ENCODE measurements at regions not wholly inside any gene's neighbourhood (a gene's known extent, or its start where the extent isn't known, plus 50 kb on each side); places are given as distances from the start of the nearest gene placed in this dataset.
"Not testable (repeated sequence)": the region's sequence is repeated elsewhere in the genome, so short reads cannot be mapped to it uniquely, and the experiment has no call there.

DNA sequence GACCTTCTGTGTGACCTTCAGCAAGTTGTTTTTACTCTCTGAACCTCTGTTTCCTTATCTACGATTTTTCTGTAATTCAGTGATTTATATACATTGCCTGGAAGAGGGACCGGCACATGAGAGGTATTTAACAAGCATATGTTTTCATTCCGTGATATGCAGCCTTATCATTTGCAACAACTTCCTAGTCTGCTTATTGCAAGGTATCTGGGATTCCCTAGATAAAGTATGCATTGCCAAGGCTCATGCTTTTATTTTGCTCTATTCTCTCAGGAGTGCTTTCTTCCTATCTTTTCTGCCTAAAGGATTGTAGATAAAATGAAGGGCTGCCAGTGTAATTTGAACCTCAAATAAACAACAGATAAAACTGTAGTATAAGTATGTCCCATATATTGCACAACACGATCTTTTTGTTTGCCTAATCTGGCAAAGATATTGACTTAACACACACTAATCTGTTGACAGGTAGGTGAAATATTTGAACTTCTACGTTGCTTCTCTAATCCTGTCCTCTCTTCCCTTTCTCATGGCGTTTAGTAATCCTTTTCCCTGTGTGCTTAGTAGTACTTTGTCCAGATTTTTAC lies 377.2 kb upstream of the TNC start:
- DNase-seq, result no peak

DNA sequence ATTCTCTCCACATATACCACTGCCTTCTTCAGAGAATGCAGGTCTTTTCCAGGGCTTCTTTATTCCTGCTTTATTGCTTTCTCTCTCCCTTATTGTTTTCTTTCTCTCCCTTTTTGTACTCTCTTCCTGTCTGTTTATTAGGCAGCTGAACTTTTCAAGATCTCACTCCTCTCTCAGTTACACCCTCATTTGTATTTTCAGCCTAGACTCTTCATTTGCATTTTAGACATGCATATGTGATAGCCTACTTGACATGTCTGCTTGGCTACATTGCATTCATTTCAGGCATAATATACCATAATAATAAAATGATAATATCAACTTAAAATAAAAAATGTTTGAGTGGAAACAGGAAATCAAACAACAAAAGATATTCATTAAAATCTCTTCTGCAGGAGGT lies 377.9 kb upstream of the TNC start:
- no peak for DNase-seq

DNA sequence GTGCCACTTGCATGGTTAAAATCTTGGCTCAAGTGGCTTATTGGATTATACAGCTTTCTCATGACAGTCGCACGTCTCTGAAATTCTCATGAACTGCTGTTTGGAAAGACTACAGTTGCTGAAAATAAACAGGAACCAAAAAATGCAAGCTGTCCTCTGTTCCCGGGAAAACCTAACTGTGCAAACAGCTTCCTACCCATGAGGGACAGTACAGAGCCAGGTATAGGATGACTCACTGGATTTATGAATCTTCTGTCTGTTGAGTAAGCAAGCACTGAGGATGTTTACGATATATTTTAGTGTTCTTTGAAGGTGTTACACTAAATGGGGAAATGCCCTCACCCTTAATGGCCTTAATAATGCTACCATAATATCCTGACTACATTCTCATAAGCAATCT lies 380.3 kb upstream of the TNC start:
- no peak for DNase-seq

DNA sequence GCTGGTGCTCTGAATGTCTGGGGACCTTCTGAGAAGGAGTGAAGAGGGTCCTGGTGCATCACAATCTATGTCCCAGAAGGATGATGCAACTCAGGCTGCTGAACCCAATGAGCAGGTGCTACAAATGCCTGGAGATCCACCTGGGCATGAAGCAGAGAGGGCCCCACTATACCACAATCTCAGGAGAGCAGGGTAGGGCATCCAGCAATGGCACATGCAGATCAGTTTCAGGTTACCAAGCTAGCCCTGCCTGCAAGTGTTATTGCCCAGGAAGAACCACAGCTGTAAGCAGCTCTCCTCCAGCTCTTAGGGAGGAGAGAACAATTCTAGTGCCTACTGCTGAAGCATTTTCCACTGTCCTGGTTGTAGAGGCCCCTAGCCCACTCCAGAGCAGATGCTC lies 389.2 kb upstream of the TNC start:
- no peak for DNase-seq

DNA sequence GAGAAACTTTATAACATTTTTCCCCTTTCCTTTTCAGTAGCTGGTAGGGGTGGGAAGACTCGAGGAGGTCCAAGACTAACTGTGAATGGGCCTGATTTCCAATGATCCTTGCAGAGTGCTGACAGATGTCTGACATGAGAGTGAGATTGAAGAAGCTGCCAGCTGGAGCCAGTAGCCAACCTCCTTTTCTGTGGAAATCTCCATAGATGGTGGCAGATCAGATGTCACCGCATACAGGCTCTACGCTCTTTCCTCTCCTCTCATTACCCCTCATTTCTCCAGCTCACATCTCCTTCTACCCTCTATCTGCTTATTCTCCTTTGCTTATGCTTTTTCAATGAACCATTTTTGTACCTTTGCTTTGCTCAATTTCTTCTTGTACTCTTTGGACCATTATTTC lies 395.2 kb upstream of the TNC start:
- no peak for DNase-seq

DNA sequence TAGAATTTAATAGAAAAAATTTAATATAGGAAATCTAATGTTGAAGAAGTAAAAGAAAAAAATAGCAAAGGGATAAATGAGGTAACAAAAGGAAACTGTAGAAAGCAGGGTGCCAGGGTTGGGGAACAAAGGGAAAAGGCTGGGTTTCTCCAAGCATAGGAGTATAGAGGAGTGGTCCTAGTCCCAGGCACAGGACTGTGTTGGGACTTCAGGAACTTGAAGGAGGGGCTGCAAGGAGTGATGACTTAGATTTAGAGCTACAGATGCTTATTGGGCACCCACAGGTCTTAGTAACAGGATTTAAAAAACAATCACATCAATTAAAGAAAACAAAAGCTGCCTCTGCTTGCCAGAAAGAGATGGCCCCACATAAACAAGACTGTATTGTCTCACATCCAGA lies 396.5 kb upstream of the TNC start:
- no peak for DNase-seq

DNA sequence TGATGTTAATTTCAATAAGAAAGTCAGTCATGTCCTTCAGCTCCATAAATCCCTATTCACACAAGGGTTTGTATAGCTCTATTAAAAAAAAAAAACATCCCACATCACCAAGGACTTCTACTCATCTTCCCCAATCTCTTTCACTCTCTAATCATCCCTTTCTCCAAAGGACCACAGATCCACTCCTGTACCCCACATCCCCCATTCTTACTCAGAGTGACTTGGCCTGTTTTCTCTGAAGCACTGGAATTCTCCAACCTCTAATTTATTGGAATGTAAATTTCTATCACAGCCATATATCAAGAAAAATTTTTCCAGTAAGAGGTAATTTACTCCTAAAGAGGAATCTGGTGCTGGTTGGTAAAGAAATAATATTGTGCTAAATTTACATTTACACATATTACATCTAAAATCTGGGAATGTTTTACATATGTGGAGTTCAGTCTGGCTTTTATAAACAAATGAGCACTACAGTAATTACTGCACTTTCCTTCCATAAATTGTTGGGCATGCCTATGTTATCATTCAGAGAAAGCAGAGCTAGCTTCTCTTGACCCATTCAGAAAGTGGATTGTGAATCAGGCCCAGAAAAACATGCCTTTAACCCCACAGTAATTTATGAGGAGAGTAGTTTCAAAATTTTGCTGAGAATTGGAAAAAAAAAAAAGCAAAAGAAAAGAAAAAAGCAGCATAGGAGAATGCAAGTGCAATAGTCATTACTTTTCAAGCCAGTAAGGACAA lies 399.5 kb upstream of the TNC start:
- DNase-seq, result no peak

DNA sequence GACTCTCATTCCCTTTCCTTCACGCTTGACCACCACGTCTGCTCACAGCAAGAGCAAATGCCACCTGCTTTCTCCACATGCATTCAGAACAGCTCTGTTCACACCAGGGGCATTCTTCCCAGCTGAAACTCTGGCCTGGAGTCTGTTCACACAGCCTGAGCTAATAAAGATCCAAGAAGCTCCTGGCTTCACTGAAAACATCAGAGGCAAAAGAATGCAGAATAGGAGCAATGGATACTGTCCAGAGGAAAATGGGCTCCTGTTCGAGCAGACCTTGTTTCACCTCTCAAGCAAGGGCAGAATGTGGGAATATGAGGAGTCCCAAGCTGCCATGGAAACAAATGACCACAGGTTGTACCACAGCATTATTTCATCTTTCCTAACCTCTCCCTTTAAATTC lies 402.7 kb upstream of the TNC start:
- no peak for DNase-seq

DNA sequence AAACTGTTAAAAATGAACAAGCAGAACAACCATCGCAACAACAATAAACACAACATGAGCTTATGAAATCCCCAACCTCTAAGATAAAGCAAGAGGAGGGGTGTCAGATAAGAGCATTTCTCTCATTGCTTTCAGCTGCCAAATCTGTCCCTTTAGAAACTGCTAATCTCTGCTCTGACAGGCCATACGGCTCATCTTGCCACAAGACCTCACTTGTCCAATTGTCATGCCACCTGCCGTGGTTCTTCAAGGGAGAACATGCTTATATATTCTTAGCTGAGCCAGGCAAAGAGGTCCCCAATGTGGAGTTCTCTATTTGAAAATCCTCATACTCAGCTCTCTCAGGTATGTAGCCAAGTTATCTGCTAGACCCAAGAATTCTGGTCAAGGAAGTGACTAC lies 405.0 kb upstream of the TNC start:
- no peak for DNase-seq

DNA sequence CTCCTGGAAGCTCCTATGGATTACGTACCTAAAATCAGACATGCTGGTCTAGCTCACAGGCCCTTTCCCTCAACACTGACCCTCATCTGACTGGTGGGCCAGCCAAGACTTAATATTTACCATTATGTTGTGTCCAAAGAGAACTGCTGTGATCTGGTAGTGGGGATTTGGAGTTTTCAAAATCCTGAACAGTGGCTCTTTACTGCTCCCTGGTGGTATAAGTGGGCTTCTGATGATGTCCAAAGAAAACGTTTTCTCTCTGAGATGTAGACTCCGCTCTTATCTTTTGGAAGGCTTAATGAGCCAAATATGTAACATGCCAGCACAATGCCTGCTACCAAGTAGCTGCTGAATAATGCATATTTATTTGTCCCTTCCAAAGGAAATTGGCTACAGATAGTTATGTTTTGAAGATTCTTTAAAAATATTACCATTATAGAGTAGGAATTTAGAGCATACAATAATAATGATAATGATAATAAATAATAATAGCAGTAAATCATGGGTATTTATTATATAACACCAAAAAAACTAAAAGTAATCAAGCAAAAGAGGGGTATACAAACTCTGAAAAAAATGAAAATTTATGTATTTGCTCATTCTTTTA lies 406.6 kb upstream of the TNC start:
- DNase-seq, result no peak

DNA sequence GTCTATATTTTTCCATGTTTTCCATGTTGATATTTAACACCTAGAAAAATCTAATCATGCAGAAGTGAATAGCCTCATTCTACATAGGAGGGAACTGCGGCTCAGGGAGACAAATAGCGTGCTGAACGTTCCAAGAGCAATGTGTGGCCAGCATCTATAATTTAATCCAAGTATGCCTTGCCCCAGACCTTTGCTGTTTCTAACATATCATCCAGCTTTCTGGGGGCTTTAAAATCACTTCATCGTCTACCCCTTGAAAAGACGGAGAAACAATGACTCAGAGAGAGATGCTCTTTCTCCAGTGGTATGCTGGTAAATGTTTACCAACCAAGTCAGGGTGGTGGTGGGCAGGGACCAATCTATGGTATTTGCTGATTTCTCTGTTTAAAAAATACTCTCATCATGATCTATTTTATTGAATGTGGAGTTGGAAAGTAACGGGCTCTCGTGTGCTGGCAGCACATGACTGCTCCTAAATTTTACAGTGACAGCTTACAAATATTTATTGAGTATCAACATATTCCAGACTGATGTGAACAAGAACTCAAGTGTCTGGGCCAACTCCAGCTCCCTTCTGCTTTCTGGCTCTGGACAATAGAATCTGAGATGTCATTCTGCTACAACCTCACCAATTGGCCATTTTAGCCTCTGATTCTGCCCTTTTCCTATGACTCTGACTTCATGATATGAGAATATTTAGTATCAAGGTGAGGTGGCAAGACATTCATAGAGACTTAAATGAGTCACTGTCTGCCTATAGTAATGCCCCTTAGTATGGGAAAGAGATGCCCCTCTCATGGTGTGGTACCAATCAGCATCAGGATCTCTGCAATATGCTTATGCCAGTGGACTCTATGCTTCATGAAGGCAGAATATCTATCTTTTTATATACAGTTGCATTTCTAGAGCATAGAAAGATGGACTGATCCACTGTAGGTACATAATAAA lies 407.4 kb upstream of the TNC start:
- no peak for DNase-seq

DNA sequence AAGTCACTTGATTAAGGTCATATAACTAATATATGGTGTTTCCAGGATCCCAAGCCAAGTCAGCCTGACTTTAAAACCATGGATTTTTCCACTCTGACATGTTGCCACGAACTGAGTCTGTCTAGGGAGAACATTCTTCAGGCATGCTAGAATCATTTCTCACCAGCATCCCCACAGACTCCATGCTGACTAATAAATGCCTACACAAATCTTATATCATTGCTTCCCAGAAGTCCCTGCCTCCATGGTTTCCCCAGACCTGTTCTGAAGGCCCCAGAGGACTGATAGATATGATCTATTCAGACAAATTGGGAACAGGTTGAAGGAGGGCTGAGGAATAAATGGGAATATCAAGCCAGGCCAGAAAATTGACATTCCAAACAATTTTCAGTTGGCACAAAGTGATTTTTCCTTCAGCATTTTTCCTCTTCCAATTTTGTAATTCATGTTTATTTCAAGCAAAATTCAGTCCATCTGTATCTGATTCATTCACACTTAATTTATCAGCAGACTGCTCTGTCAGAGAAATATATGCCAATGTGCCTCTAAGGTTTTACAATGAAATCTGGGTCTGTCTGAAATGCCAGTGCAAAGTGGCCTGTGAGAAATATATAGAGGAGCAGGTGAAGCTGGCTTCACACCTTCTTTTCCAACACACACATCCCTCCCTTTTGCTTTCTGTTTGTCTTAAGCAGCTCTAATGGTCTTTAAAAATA lies 413.6 kb upstream of the TNC start:
- no peak for DNase-seq

DNA sequence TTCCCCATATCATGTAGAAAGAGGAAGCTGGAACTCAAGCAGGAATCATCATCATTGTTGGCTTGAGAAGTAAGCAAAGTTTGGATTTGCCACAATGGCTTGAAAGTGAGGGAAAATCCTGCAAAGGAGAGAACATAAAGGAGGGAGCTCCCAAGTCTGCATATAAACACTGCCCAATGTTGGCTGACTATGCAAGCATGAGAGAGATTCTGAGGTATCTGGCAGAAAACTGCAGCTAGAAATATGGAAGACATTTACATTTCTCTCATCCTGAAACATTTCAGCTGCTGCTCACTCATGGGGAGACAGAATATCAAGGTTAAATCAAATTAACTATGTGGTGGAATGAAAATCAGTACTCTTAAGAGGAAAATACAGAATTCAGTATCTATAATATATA lies 415.6 kb upstream of the TNC start:
- no peak for DNase-seq

DNA sequence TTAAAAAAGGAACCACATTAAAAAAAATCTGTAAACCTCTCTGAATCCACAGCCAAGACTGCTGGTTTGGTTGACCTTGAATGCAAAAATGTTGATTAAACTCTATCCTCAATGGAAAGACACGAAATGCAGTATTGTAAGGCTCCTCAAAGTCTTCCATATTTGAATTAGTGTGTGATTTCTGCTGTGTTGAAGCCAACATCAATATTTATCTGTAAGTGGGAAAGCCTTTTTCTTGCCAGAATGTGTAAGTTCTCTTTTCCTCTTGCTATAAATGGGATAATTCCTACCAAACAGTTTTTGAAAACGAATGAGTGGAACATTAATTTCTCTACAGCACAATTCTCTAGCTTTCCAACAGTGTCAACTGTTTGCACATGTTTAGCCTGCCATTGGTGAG lies 422.1 kb upstream of the TNC start:
- DNase-seq, result no peak

DNA sequence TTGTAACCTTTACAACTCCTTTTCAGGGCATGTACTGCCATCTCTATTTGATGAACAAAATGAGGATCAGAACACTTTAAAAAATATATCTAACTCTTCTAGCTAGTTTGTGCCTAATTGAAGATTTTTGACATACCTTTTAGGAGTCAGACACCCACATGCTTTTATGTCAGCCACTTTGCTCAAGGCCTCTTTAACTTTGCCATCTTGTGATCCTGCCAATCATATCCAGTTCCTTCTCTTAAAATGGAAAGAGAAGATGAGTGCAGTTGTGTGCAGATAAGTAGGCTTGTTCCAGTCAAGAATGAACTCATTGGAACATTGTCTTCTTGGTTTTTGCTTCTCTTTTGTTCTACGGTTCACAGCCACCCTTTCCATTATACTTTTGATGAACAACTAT lies 425.6 kb upstream of the TNC start:
- DNase-seq, result no peak

DNA sequence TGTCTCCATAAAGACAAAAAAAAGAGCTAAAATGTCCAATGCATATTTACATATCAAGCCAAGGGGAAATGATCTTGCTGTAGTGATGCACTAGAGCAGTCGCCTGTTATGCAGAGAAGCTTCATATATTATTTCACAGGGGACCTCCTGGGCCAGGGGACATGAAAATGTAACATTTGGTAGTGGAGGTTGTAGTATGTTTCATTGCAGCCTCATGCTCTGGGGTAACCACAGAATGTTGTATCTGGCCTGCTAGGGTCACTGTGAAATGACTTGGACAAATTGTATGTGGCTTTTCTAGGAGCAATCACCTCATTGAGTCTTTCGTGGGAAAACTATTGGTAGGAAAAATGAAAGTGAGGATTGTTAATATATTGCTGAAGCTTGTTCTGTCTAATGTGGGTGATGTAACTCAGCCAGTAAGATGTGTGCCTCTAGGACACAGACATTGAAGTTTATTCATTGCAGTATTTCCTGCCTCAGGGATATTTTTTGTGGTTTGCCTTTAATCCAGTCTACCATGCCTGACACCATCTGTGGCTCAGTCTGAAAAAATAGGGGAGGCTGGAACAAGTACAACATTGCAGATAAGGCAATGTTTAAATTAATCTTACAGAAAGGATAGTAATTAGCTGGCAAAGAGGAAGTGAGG lies 430.8 kb upstream of the TNC start:
- DNase-seq, result no peak

DNA sequence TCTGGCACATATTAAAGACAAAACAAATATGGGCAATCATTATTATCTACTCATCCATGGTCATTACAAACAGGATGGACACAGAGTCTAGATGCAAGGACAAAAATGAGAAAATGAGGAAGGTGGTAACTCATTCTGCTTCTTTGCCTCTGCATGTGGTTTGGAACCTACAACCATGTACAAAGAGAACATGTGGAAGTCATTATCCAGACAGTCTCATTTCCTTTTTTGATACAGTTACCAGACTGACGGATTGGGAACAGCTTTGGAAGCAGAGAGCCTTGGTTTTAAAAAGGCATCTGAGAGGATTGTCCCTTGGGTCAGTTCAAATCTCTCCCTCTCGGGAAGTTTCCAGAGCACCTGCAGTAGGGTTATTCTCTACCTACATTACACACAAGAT lies 433.4 kb upstream of the TNC start:
- DNase-seq, result no peak

DNA sequence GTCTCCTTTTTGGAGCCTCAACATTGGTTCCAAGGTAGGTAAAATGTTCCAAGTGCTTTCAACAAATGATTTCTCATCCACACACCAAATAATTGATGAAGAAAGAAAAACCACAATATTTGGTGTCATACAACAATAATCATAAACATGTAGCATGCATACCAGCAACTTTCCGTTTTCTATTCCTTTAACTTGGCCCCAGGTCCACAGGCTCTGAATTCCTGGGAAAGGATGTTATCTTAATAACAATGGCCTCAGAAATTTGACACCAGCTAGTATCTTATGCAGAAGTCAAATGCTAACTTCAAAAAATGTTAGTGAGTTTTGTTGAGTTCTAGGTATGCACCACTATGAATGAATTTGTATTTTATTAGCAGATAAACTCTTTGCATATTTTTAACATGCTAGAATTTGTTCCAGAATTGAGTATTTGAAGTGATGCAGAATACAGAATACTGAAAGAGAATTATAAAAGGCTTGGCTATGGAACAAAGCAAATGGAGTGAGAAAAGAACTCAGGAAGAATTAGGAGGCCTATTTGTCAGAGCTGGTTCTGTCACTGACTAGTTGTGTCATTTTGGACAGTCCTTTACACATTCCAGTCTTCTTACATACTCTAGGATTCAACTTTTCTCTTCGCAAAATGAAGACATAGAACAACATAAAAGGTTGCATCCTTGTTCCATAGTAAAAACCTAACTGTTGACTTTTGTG lies 435.3 kb upstream of the TNC start:
- no peak for DNase-seq

DNA sequence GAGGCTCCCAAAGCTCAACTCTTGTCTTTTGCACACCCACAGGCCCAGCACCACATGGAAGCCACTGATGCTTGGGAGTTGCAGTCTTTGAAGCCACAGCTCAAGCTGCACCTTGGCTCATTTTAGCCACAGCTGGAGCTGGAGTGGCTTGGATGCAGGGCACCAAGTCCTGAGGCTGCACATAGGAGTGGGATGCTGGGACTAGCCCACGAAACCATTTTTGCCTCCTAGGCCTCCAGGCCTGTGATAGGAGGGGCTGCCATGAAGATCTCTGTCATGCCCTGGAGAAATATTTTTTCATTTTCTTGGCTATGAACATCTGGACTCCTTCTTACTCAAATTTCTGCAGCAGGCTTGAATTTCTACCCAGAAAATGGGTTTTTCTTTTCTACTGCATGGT lies 438.5 kb upstream of the TNC start:
- no peak for DNase-seq

DNA sequence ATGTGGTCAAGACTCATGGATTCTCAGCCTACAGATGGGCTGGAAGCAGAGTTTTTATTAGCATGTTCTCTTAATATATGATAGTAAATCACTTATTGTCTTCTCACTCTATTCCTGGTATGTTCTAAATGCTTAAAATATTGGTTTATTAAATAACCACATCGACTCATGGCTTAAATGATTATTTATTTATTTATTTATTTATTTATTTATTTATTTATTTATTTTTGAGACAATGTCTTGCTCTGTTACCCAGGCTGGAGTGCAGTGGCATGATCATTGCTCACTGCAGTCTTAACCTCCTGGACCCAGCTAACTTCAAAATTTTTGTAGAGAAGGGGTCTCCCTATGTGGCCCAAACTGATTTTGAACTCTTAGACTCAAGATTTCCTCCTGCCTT lies 457.2 kb upstream of the TNC start:
- DNase-seq, result no peak

DNA sequence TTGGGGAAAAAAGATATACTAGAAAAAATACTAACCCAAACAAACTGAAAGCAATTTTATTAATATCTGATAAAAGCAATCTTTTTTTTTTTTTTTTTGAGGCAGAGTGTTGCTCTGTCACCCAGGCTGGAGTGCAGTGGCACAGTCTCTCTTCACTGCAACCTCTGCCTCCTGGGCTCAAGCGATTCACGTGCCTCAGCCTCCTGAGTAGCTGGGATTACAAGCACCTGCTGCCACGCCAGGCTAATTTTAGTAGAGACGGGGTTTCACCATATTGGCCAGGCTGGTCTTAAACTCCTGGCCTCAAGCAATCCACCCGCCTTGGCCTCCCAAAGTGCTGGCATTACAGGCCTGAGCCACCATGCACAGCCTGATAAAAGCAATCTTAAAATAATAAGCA lies 467.5 kb upstream of the TNC start:
- DNase-seq, result not testable (repeated sequence)

DNA sequence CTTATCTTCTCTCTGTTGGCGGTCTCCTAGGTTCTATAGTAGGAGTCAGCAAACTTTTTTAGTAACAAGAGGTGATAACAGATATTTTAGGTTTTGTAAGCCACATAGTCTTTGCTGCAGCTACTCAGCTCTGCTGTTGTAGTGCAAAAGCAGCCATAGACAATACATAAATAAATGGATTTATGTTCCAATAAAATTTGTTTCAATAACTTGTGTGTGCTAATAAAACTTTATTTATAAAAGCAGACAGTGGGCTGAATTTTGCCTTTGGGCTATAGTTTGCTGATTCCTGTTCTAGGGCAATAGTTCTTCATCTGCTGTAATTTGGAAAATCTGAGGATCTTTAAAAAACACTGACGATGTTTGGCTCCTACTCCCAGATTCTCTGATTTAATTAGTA lies 469.4 kb upstream of the TNC start:
- DNase-seq, result no peak
